LNCaP clone FGC (cell line): ENCODE measurements at regions not wholly inside any gene's neighbourhood (a gene's known extent, or its start where the extent isn't known, plus 50 kb on each side); places are given as distances from the start of the nearest gene placed in this dataset.

Experiments used
- DNase-seq: peaks from one replicate; pipeline ENCODE4 v3.0.0-alpha.2; 2011; ENCODE audit warnings: low read depth
- H3K4me3 ChIP-seq: 2 replicates; pipeline ENCODE4 v1.5.1; 2011; ENCODE audit warnings: mild to moderate bottlenecking, low read depth, low read length, control low read depth
- CTCF ChIP-seq: IDR thresholded peaks from 2 replicates; pipeline ENCODE4 v1.5.1; 2012; ENCODE audit warnings: mild to moderate bottlenecking; ENCODE audit not compliant: control insufficient read depth, insufficient read depth; ENCODE audit errors: extremely low read depth

- no peak for DNase-seq
- TF ChIP-seq CTCF = no peak
- H3K4me3 ChIP-seq = no peak overlapping the region
Observed at GRCh38 chr5:115439639-115440038, 104.9 kb downstream of the FEM1C start.

- H3K4me3 ChIP-seq = no peak overlapping the region
- DNase-seq = no peak
- TF ChIP-seq CTCF = no peak
Observed at GRCh38 chr5:115439042-115439441, 105.5 kb downstream of the FEM1C start.

- DNase-seq = no peak
- TF ChIP-seq CTCF = no peak
- no peak overlapping the region for H3K4me3 ChIP-seq
Observed at GRCh38 chr5:115435778-115436712, 108.5 kb downstream of the FEM1C start.

- no peak for DNase-seq
- TF ChIP-seq CTCF = no peak
- H3K4me3 ChIP-seq = no peak overlapping the region
Observed at GRCh38 chr5:115435065-115435777, 109.4 kb downstream of the FEM1C start.

GRCh38 chr5:115433918-115434317 is 110.7 kb downstream of the FEM1C start:
- no peak overlapping the region for H3K4me3 ChIP-seq
- DNase-seq = no peak
- no peak for TF ChIP-seq CTCF

- DNase-seq = peak; percentile 63
Observed at GRCh38 chr5:115432691-115433090, 111.9 kb downstream of the FEM1C start.

More at GRCh38 chr5:115432691-115433090, 111.9 kb downstream of the FEM1C start:
- H3K4me3 ChIP-seq = no peak overlapping the region
- TF ChIP-seq CTCF = no peak
